Spleen (tissue), 11 donors: ENCODE measurements at regions not wholly inside any gene's neighbourhood (a gene's known extent, or its start where the extent isn't known, plus 50 kb on each side); places are given as distances from the start of the nearest gene placed in this dataset.

Experiments used
- DNase-seq: peaks from one replicate; pipeline ENCODE4 v3.0.0-alpha.2; 2020
- H3K27ac ChIP-seq, 8 donors: fragments of 200-600 bp; sonication (generic) in 7 of 8; 1 replicate in 4 of 8; 2 replicates in 4 of 8; pipeline versions ENCODE4 v1.5.0 to v1.8.0; 2016 to 2021; ENCODE audit warnings: inconsistent platforms in 4 of 8, mild to moderate bottlenecking in 4 of 8, moderate library complexity in 1 of 8
- H3K27me3 ChIP-seq, 7 donors: fragments of 200-600 bp; sonication (generic) in 6 of 7; replicated peaks in 1 of 7; 1 replicate in 4 of 7; 2 replicates in 3 of 7; pipeline versions ENCODE4 v1.5.0 to v1.8.0; 2016 to 2021; ENCODE audit warnings: inconsistent platforms in 3 of 7, mild to moderate bottlenecking in 1 of 7
- H3K36me3 ChIP-seq, 6 donors: fragments of 200-600 bp; sonication (generic) in 5 of 6; 1 replicate in 4 of 6; 2 replicates in 2 of 6; pipeline versions ENCODE4 v1.5.0 to v1.8.0; 2016 to 2021; ENCODE audit warnings: inconsistent platforms in 2 of 6
- H3K4me1 ChIP-seq, 6 donors: fragments of 200-600 bp; sonication (generic) in 5 of 6; 1 replicate in 3 of 6; 2 replicates in 3 of 6; pipeline versions ENCODE4 v1.5.0 to v1.8.0; 2016 to 2021; ENCODE audit warnings: inconsistent platforms in 3 of 6
- H3K4me3 ChIP-seq, 8 donors: fragments of 200-600 bp; sonication (generic) in 7 of 8; 1 replicate in 4 of 8; 2 replicates in 4 of 8; pipeline versions ENCODE4 v1.5.0 to v1.8.0; 2016 to 2021; ENCODE audit warnings: inconsistent platforms in 4 of 8, mild to moderate bottlenecking in 4 of 8, moderate library complexity in 2 of 8
- H3K9me3 ChIP-seq, 8 donors: fragments of 200-600 bp; sonication (generic) in 7 of 8; 1 replicate in 4 of 8; 2 replicates in 4 of 8; pipeline versions ENCODE4 v1.5.0 to v1.8.0; 2016 to 2021; ENCODE audit warnings: inconsistent platforms in 4 of 8
- CTCF ChIP-seq, 11 experiments: fragments of 200-600 bp in 7 of 11; fragments of 450-650 bp in 4 of 11; sonication (generic) in 4 of 11; IDR thresholded peaks in 8 of 11; conservative IDR thresholded peaks in 3 of 11; 1 replicate in 7 of 11; 2 replicates in 4 of 11; pipeline versions ENCODE4 v1.4.0 to v1.8.0; 2016 to 2021; ENCODE audit warnings: antibody characterized with exemption in 11 of 11, inconsistent platforms in 4 of 11, mild to moderate bottlenecking in 1 of 11
- POLR2A ChIP-seq, 3 donors: fragments of 450-650 bp; IDR thresholded peaks; one replicate each; pipeline ENCODE4 v1.5.1; 2017; ENCODE audit warnings: antibody characterized with exemption in 3 of 3, mild to moderate bottlenecking in 1 of 3
- POLR2AphosphoS5 ChIP-seq, 3 donors: sonication (generic); formaldehyde crosslinking; IDR thresholded peaks; one replicate each; pipeline ENCODE4 v1.5.1; 2017; ENCODE audit warnings: antibody characterized with exemption in 3 of 3
- WGBS, 5 donors: extraction: QIAGEN DNeasy Blood & Tissue Kit in 3 of 5; methylation state at CpG; one replicate each; pipeline versions ENCODE4 v1.1.5 to v1.1.7; 2013 to 2018; 5-methylcytosine and 5-hydroxymethylcytosine counted together
- intact Hi-C: fragments of 100-400 bp; cut with DNase I; formaldehyde crosslinking; loops from one replicate; pipeline ENCODE4 v1.15.0; 2023; ENCODE audit warnings: low total_unique reads
- donor health status: healthy with polysubstance abuse.
- donor health status: DM: no; HTN: no; CAD: no; lungs with moderate emphysema.
- donor health status: DM: no; HTN: no; CAD: no.
- donor health status: Bipolar disorder and iron deficiency.
- donor health status: healthy.
- donor health status: DM: no; HTN: no; CAD: no.
- donor health status: DM: yes; HTN: yes; CAD: no.

GRCh38 chr21:27823652-27824201, 856.8 kb upstream of the ADAMTS5 start:
- no peaks in the 10 kb centered on the region for H3K9me3 ChIP-seq
- H3K36me3 ChIP-seq: no peaks in the 10 kb centered on the region
- 80 to 84% (median 81%) methylated on average over 8 of the region's 8 CpGs for WGBS, 5 donors
- H3K4me1 ChIP-seq: no peaks in the 10 kb centered on the region
- H3K27ac ChIP-seq: no peak overlapping the region
- H3K4me3 ChIP-seq: no peak overlapping the region
- no peaks in the 10 kb centered on the region for H3K27me3 ChIP-seq
- DNase-seq: no peak
- TF ChIP-seq POLR2A (IDR thresholded peaks at IDR 0.05): no peak
- no peak for TF ChIP-seq POLR2AphosphoS5 (IDR thresholded peaks at IDR 0.05)
- TF ChIP-seq CTCF (IDR thresholded peaks at IDR 0.05 in 8 of 11, conservative IDR thresholded peaks at IDR 0.05 in 3 of 11): no peak
- intact Hi-C loops: no loop called here

GRCh38 chr21:27820342-27820741, 853.5 kb upstream of the ADAMTS5 start:
- Histone ChIP-seq H3K27me3 (no peaks in the 10 kb centered on the region), H3K27ac (no peak overlapping the region), H3K9me3 (no peaks in the 10 kb centered on the region), H3K4me3 (no peak overlapping the region), H3K36me3 (no peaks in the 10 kb centered on the region), H3K4me1 (no peaks in the 10 kb centered on the region)
- WGBS, 5 donors: 77 to 95% (median 85%) methylated on average over 1 of the region's 1 CpG
- TF ChIP-seq POLR2A (IDR thresholded peaks at IDR 0.05): no peak
- TF ChIP-seq POLR2AphosphoS5 (IDR thresholded peaks at IDR 0.05): no peak
- no peak for TF ChIP-seq CTCF (IDR thresholded peaks at IDR 0.05 in 8 of 11, conservative IDR thresholded peaks at IDR 0.05 in 3 of 11)
- DNase-seq: no peak
- intact Hi-C loops: no loop called here

GRCh38 chr21:27819299-27819698, 852.4 kb upstream of the ADAMTS5 start:
- no peaks in the 10 kb centered on the region for H3K36me3 ChIP-seq
- DNase-seq: no peak
- 76 to 89% (median 79%) methylated on average over 3 of the region's 3 CpGs for WGBS, 5 donors
- H3K4me3 ChIP-seq: no peak overlapping the region
- H3K9me3 ChIP-seq: no peaks in the 10 kb centered on the region
- no peak for TF ChIP-seq POLR2A (IDR thresholded peaks at IDR 0.05)
- TF ChIP-seq POLR2AphosphoS5 (IDR thresholded peaks at IDR 0.05): no peak
- TF ChIP-seq CTCF (IDR thresholded peaks at IDR 0.05 in 8 of 11, conservative IDR thresholded peaks at IDR 0.05 in 3 of 11): no peak
- no peaks in the 10 kb centered on the region for H3K27me3 ChIP-seq
- intact Hi-C loops: no loop called here
- no peaks in the 10 kb centered on the region for H3K4me1 ChIP-seq
- no peak overlapping the region for H3K27ac ChIP-seq

- Histone ChIP-seq H3K27ac (no peak overlapping the region), H3K4me3 (no peak overlapping the region), H3K4me1 (no peaks in the 10 kb centered on the region), H3K9me3 (no peaks in the 10 kb centered on the region), H3K36me3 (no peaks in the 10 kb centered on the region), H3K27me3 (no peaks in the 10 kb centered on the region)
- TF ChIP-seq CTCF (IDR thresholded peaks at IDR 0.05 in 8 of 11, conservative IDR thresholded peaks at IDR 0.05 in 3 of 11) (no peak), POLR2AphosphoS5 (IDR thresholded peaks at IDR 0.05) (no peak), POLR2A (IDR thresholded peaks at IDR 0.05) (no peak)
- DNase-seq: no peak
- intact Hi-C loops: no loop called here
- WGBS, 5 donors: 75 to 91% (median 83%) methylated on average over 4 of the region's 4 CpGs
Measured at GRCh38 chr21:27818847-27819246, 852.0 kb upstream of the ADAMTS5 start.
